HG03045 (cell line): ENCODE measurements at regions not wholly inside any gene's neighbourhood (a gene's known extent, or its start where the extent isn't known, plus 50 kb on each side); places are given as distances from the start of the nearest gene placed in this dataset.

ENCODE experiments used
- ATAC-seq: cut with Tn5 transposase; IDR thresholded peaks from one replicate; pipeline ENCODE4 v1.9.1; 2021; ENCODE audit warnings: mild to moderate bottlenecking, moderate library complexity; ENCODE audit not compliant: unreplicated experiment

GRCh38 chr10:118471863-118472262 is 123.6 kb downstream of the PRLHR start:
- ATAC-seq, result no peak

DNA sequence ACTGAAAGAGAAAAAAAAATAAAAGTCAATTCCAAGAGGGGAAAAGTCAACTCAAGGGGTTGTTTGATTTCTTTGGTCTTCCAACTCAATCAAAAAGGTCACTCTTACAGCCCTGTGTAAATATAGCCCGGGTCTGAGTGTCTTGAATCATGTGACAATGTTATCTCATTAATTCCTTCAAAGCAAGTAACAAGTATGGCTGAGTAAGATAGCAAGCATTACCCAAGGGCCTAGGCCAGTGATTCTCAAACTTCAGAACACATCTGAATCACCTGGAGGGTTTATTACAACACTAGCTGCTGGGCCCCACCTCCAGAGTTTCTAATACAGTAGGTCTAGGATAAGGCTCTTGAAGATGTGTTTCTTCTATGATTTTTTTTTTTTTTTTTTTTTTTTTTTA is 125.0 kb downstream of the PRLHR start:
- no peak for ATAC-seq

- ATAC-seq, result no peak
These were observed 125.1 kb upstream of the FAM204A start for GRCh38 chr10:118467200-118467599.

- no peak for ATAC-seq
These were observed 123.3 kb upstream of the FAM204A start for GRCh38 chr10:118465300-118465874.

GRCh38 chr10:118463740-118464139 is 121.6 kb upstream of the FAM204A start:
- no peak for ATAC-seq

DNA sequence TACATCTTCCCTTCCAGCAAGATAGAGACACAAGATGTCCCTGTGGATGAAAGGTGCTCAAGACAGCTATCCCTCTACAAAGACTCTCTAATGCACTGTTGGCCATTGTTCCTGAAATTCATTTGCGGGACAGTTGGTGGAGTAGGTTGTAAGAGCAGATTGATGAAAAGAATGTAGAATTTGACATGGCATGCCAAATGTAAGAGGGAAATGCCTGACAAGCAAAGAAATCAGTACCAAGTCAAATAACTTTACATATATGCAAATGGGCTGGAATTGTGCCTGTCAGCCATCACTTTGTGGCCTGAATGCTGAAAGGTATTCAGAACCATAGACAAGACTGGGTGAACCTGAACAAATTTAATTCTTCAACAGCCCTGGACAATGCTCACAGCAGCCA is 120.3 kb upstream of the FAM204A start:
- no peak for ATAC-seq

- ATAC-seq, result no peak
These were observed 117.6 kb upstream of the FAM204A start for GRCh38 chr10:118459642-118460193.

DNA sequence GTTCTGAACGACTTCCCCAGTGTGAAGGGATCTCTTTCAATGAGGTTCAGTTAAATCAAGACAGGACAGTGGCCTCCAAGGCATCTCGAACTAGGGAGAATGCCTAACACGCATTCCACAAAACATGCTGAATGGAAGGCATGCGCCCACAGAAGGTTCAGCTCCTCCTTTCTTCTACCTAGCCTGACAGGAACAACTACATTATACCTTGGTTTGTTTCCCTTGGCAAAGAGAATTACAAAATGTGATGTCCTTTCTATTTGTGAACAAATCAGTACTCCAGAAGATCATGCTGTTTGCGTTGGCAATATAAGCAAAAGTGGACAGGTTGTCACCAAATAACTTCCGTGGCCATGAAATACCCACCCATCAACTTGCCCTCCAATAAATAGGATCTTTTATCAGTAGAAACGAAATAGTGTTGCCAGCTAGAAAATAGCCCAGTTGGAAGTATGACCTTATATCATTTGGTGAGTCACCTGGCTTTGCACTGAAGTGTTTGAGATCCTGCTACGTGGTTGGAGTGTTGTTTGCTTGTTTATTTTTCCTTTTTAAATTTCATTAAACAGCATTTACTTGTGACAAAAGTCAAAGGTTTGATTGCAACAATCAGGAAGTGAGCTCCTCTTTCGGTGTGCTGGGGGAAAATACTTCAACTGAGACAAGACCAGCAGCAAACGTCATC is 117.0 kb upstream of the FAM204A start:
- ATAC-seq, result no peak

DNA sequence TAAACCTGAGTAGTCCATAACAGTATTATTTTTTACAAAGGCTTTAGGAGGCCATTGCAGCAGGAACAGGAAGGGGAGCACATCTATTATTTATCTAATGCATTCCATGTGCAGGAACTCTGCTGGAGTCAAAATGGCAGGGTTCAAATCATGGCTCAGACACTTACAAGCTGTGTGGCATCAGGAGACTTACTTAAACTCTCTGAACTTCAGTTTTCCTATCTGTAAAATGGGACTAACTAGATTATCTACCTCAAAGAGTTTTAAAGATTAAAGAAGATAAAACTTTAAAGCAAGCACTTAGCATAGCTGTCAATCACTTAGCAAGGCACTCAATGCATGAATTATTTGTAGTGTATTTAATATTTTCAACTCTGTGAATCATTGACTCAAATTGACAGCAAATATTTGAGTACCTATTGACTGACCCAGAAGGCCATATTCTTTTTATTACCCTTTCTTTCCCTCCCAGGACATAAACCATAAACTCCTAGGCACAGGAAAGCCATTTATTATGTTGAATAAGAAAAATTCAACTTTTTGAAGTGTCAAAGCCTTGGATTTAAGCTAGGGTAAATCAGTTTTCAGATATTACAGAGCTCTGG is 115.8 kb upstream of the FAM204A start:
- ATAC-seq, result no peak

- no peak for ATAC-seq
These were observed 113.1 kb upstream of the FAM204A start for GRCh38 chr10:118455181-118455695.

DNA sequence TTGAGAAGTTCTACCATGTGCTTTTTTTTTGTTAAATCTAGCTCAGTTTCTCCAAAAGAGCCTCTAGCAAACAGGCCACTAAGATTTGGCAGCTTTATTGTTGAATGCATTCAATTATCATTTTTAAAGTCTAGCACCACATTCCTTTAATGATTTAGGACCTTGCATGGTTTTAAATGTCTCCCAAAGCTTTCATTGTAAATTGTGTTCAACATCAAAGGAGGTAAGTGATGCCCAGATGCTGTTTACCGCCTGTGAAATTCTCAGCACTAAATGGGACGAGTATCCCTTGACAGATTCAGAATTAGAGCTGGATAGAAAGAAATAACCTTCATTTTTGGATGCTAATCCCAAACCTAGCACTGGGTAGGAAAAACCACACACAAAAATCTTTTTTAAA is 112.1 kb upstream of the FAM204A start:
- ATAC-seq, result no peak

GRCh38 chr10:118452098-118452497 is 110.0 kb upstream of the FAM204A start:
- no peak for ATAC-seq

DNA sequence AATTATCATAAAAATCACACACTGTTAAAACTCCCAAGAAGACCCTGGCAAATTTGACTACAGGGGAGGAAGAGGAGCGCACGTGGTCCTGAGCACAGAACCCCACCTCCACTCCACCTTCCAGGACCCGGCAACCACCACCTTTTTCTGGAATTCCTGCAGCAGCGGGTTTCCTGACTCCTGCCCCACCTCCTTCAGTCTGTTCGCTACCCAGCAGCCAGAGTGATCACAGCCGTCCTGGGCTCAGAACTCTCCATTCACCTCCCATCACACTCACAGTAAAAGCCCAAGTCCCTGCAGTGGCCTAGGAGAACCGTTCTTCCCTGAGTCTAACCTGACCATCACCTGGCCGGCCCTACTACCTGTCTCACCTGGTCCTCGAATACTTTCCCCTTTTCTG is 107.4 kb upstream of the FAM204A start:
- no peak for ATAC-seq

GRCh38 chr10:118448744-118449143 is 106.6 kb upstream of the FAM204A start:
- no peak for ATAC-seq

GRCh38 chr10:118447478-118448270 is 105.5 kb upstream of the FAM204A start:
- no peak for ATAC-seq

GRCh38 chr10:118445535-118445934 is 103.4 kb upstream of the FAM204A start:
- no peak for ATAC-seq

DNA sequence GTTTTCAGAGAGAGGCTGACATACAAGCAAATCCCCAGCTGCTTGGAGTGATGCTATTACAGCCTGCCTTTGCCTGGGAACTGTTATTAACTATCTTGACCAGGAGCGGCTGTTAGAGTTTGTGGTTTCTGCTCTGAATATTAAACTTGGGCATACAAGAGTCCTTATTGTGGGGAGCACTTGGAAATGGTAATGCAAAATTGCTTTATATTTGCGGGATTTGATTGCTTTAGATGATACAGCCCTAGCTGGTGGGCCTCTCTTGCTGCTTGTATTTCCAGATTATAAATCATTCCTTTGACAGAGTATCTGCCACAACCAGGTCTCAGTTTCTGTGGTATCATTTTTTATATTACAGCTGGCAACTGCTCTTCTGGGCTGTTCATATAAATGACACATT is 101.9 kb upstream of the FAM204A start:
- no peak for ATAC-seq

DNA sequence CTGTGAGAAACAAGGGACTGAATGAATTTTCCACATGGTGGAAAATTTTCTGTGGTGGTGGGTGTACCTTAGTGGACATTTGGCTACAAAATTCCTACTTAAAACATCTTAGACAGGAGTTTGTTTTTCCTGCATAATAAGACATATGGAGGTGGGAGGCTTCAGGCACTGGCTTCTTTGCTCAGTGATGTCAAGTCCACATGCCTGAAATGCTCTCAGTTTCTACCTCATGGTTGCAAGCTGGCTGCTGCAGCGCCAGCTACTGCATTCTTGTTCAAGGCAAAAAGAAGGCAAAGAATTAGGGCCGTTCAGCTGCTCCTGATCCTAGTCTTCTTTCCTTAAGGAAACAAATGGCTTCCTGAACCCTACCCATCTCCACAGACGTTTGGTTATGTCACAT is 99.9 kb upstream of the FAM204A start:
- no peak for ATAC-seq

DNA sequence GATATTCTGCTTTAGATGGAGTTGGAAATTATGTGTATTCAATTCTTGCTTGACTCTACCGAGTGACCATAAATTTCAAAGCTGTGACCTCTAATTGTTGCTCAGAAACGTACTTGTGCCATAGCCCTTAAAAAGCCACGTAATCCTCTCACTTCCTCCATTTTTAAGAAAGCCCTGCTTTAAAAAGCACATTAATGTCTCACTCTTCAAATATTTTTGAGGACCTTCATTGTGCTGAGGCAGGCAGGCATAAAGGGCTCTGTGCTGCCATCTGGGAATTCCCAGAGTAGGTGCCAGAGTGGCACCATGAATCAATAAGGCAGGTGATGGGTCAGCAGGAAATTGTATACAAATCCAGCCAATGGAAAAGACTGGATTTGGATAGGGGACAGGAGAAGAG is 97.7 kb upstream of the FAM204A start:
- no peak for ATAC-seq

- ATAC-seq, result no peak
These were observed 94.6 kb upstream of the FAM204A start for GRCh38 chr10:118436742-118437141.

DNA sequence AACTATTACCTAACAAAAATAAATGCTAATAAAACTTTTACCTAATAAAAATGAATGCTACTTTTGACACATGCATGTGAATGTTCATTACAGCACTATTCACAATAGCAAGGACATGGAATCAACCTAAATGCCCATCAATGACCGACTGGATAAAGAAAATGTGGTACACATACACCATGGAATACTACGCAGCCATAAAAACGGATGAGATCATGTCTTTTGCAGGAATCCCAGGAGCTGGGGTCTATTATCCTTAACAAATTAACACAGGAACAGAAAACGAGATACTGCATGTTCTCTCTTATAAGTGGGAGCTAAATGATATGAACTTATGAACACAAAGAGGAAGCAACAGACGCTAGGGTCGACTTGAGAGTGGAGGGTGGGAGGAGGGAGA is 88.1 kb upstream of the FAM204A start:
- no peak for ATAC-seq
